BE2C (cell line): ENCODE measurements at regions not wholly inside any gene's neighbourhood (a gene's known extent, or its start where the extent isn't known, plus 50 kb on each side); places are given as distances from the start of the nearest gene placed in this dataset.

Experiments
- DNase-seq: peaks from one replicate; pipeline ENCODE4 v3.0.0-alpha.2; 2020
- H3K27me3 ChIP-seq: fragments of 250-450 bp; sonication (Bioruptor Pico); 2 replicates; pipeline ENCODE4 v1.5.1; 2020; ENCODE audit warnings: mild to moderate bottlenecking
- H3K36me3 ChIP-seq: fragments of 250-450 bp; sonication (Bioruptor Pico); 2 replicates; pipeline ENCODE4 v1.5.1; 2020; ENCODE audit warnings: mild to moderate bottlenecking
- H3K4me1 ChIP-seq: fragments of 250-450 bp; sonication (Bioruptor Pico); 2 replicates; pipeline ENCODE4 v1.5.1; 2020
- H3K4me3 ChIP-seq: 2 replicates; pipeline ENCODE4 v1.5.1; 2011; ENCODE audit warnings: low read depth, low read length
- H3K9me3 ChIP-seq: fragments of 250-450 bp; sonication (Bioruptor Pico); 2 replicates; pipeline ENCODE4 v1.5.1; 2020
- TF ChIP-seq, protein P1 (sequence below): IDR thresholded peaks from 2 replicates; pipeline ENCODE4 v1.5.1; 2012; ENCODE audit warnings: mild to moderate bottlenecking, low read depth, low read length

DNA sequence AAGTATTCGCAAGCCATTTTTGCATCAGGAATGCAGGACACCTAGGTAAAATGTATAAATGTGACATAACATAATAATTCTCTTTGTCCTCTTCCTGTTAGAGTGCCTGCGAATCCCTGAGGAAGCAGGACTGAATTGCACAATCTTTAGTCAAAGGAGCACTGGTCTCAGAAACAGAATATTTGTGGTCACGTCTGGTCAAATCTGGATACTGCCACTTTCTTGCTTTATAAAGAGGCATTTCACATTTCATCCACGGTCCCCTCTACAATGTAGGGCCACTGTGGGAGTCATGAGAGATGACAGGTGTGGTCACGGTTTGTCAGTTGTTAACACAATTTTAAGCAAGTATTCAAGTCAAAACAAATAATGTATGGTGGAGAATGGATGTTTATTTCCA is 564.0 kb downstream of the IRX1 start:
- DNase-seq: no peak
- Histone ChIP-seq H3K9me3 (no peaks in the 10 kb centered on the region; the same call in 1 of the 2 replicates), H3K4me3 (no peak overlapping the region), H3K36me3 (no peaks in the 10 kb centered on the region), H3K4me1 (no peaks in the 10 kb centered on the region), H3K27me3 (no peaks in the 10 kb centered on the region)
- TF ChIP-seq, protein P1, sequence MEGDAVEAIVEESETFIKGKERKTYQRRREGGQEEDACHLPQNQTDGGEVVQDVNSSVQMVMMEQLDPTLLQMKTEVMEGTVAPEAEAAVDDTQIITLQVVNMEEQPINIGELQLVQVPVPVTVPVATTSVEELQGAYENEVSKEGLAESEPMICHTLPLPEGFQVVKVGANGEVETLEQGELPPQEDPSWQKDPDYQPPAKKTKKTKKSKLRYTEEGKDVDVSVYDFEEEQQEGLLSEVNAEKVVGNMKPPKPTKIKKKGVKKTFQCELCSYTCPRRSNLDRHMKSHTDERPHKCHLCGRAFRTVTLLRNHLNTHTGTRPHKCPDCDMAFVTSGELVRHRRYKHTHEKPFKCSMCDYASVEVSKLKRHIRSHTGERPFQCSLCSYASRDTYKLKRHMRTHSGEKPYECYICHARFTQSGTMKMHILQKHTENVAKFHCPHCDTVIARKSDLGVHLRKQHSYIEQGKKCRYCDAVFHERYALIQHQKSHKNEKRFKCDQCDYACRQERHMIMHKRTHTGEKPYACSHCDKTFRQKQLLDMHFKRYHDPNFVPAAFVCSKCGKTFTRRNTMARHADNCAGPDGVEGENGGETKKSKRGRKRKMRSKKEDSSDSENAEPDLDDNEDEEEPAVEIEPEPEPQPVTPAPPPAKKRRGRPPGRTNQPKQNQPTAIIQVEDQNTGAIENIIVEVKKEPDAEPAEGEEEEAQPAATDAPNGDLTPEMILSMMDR: no peak

DNA sequence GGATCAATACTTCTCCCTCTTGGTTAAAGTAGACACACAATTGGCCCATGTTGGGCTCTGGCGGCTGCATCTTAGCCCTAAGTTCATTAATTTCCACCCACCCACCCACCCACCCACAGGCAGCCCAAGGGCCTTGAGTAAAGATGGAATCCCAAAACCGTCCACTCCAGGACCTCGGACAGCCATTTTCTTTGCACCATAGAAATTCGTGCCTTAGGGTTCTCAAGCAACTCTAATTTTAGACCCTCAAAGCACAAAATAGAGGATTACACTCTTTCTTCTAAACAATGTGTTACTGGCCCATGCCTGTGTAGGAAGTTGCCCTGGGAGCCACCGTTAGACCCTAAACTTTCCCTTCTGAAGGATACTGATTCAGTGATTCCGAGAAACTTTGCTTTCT is 568.5 kb downstream of the IRX1 start:
- H3K36me3 ChIP-seq: no peaks in the 10 kb centered on the region
- H3K4me1 ChIP-seq: no peaks in the 10 kb centered on the region
- H3K9me3 ChIP-seq: no peaks in the 10 kb centered on the region
- no peak for DNase-seq
- no peak overlapping the region for H3K4me3 ChIP-seq
- TF ChIP-seq, protein P1: no peak
- no peaks in the 10 kb centered on the region for H3K27me3 ChIP-seq

DNA sequence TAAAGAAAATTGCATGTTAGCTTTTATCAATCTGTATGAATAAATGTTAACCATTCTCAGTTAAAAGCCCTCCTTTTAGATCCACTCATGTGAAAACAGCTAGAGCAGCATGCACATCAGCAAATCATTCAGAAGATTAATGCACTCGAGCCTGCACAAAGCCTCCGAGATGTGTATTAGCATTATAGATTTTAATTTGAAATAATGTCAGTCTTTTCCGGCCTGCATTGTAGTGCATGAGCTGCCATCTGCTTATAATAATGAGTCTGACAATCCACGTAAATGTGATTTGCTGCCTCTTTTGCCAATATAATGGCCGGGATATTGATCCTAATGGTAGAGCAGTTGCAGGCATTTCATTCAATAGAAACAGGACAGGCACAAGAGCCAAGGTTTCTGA is 585.1 kb downstream of the IRX1 start:
- no peak for DNase-seq
- TF ChIP-seq, protein P1: no peak
- no peaks in the 10 kb centered on the region for H3K36me3 ChIP-seq
- no peaks in the 10 kb centered on the region for H3K27me3 ChIP-seq
- no peaks in the 10 kb centered on the region for H3K4me1 ChIP-seq
- no peak overlapping the region for H3K4me3 ChIP-seq
- no peaks in the 10 kb centered on the region for H3K9me3 ChIP-seq

DNA sequence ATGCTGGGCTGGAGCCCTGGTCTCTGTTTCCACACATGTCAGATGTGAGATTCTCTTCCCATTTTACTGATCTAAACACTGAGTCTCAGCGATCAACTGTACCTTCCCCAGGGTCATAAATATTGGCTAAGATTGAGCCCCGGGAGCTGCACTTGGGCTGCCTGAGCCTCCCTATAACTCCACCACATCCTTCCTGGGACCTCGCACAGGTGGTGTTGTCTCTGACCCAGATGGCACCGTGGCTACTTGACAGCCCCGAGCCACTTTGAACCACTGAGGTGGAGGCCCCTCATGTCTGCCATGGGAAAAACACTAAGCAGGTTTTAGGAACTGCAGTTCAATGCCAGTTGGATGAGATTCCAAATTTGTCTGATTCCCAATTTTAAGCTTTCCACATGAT is 586.5 kb downstream of the IRX1 start:
- Histone ChIP-seq H3K27me3 (no peaks in the 10 kb centered on the region), H3K36me3 (no peaks in the 10 kb centered on the region), H3K4me3 (no peak overlapping the region), H3K4me1 (no peaks in the 10 kb centered on the region), H3K9me3 (no peaks in the 10 kb centered on the region; the same call in 1 of the 2 replicates)
- TF ChIP-seq, protein P1: no peak
- DNase-seq: no peak

DNA sequence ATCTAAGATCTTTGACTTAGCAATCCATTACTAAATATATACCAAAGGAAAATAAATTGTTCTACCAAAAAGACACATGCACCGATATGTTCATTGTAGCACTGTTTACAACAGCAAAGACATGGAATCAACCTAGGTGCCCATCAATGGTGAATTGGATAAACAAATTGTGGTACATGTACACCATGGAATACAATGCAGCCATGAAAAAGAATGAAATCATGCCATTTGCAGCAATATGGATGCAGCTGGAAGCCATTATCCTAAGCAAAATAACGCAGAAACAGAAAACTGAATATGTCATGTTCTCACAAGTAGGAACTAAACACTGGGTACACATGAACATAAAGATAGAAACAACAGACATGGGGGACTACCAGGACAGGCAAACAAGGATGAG is 589.5 kb downstream of the IRX1 start:
- no peaks in the 10 kb centered on the region for H3K36me3 ChIP-seq
- no peaks in the 10 kb centered on the region for H3K4me1 ChIP-seq
- no peaks in the 10 kb centered on the region for H3K27me3 ChIP-seq
- no peak overlapping the region for H3K4me3 ChIP-seq
- no peaks in the 10 kb centered on the region; the same call in 1 of the 2 replicates for H3K9me3 ChIP-seq
- DNase-seq: no peak
- TF ChIP-seq, protein P1: no peak

DNA sequence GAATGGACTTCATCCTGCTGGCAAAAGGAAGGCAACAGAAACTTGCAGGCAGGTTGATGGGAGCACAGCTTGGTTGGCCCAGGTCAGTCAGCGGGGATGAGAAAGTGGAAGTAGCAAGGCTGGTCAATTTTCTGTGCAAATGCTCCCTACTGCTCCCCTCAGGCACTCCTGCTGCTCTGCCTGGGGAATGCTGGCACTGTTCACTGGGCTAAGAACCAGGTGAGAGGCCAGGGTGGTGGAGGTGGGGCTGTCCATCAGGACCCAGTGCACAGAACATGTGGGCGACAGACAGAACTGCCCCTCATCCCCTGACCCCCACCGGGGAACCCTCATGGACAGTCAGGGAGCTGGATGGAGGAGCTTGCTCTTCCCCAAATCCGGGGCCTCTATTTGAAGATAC is 593.1 kb downstream of the IRX1 start:
- DNase-seq: no peak
- Histone ChIP-seq H3K4me1 (no peaks in the 10 kb centered on the region), H3K9me3 (no peaks in the 10 kb centered on the region; the same call in 1 of the 2 replicates), H3K36me3 (no peaks in the 10 kb centered on the region), H3K27me3 (no peaks in the 10 kb centered on the region), H3K4me3 (no peak overlapping the region)
- TF ChIP-seq, protein P1: no peak
